CD14-positive monocyte (primary cell): ENCODE measurements at regions not wholly inside any gene's neighbourhood (a gene's known extent, or its start where the extent isn't known, plus 50 kb on each side); places are given as distances from the start of the nearest gene placed in this dataset.

Source experiments
- DNase-seq, 3 donors: peaks; one replicate each; pipeline ENCODE4 v3.0.0-alpha.2; 2011 to 2022
- H2AFZ ChIP-seq: 2 replicates; pipeline ENCODE4 v1.6.0; 2012; ENCODE audit warnings: mild to moderate bottlenecking, low read depth, low read length, inconsistent platforms; ENCODE audit not compliant: insufficient read depth, poor library complexity, severe bottlenecking
- H3K27ac ChIP-seq, 2 donors: 1 replicate in 1 of 2; 2 replicates in 1 of 2; pipeline ENCODE4 v1.5.1; 2012 to 2013; ENCODE audit warnings: low read length in 2 of 2, control low read depth in 1 of 2, inconsistent platforms in 1 of 2, low read depth in 1 of 2, mild to moderate bottlenecking in 1 of 2
- H3K27me3 ChIP-seq, 2 donors: one replicate each; pipeline versions ENCODE4 v1.6.0 to v1.6.1; 2011 to 2013; ENCODE audit warnings: low read length in 2 of 2; ENCODE audit not compliant: control insufficient read depth in 2 of 2, insufficient read depth in 2 of 2
- H3K36me3 ChIP-seq, 2 donors: replicated peaks in 1 of 2; 1 replicate in 1 of 2; 2 replicates in 1 of 2; pipeline versions ENCODE4 v1.5.1 to v1.6.1; 2012 to 2013; ENCODE audit warnings: low read length in 2 of 2, control low read depth in 1 of 2, inconsistent platforms in 1 of 2, mild to moderate bottlenecking in 1 of 2; ENCODE audit not compliant: insufficient read depth in 2 of 2, control insufficient read depth in 1 of 2
- H3K4me1 ChIP-seq, 2 donors: 1 replicate in 1 of 2; 2 replicates in 1 of 2; pipeline versions ENCODE4 v1.5.1 to v1.6.1; 2012 to 2013; ENCODE audit warnings: low read length in 2 of 2, control low read depth in 1 of 2, inconsistent platforms in 1 of 2, mild to moderate bottlenecking in 1 of 2, moderate library complexity in 1 of 2; ENCODE audit not compliant: insufficient read depth in 2 of 2, control insufficient read depth in 1 of 2
- H3K4me2 ChIP-seq: replicated peaks from 2 replicates; pipeline ENCODE3; 2012; ENCODE audit warnings: low read length, moderate library complexity, mild to moderate bottlenecking; ENCODE audit not compliant: poor library complexity, severe bottlenecking; ENCODE audit errors: extremely low read depth
- H3K4me3 ChIP-seq, 3 experiments: fragments of 200-600 bp in 1 of 3; sonication (generic) in 1 of 3; replicated peaks in 1 of 3; 1 replicate in 2 of 3; 2 replicates in 1 of 3; pipeline ENCODE4 v1.5.1; 2011 to 2013; ENCODE audit warnings: low read length in 3 of 3, mild to moderate bottlenecking in 3 of 3, control low read depth in 2 of 3, low read depth in 2 of 3, inconsistent platforms in 1 of 3, moderate library complexity in 1 of 3
- H3K79me2 ChIP-seq: 2 replicates; pipeline ENCODE4 v1.6.0; 2012; ENCODE audit warnings: mild to moderate bottlenecking, control low read depth, inconsistent platforms, low read length, moderate library complexity; ENCODE audit not compliant: insufficient read depth
- H3K9ac ChIP-seq: 2 replicates; pipeline ENCODE4 v1.6.0; 2017; ENCODE audit warnings: low read length, mild to moderate bottlenecking; ENCODE audit not compliant: insufficient read depth, poor library complexity, severe bottlenecking
- H3K9me3 ChIP-seq, 2 donors: replicated peaks in 1 of 2; 1 replicate in 1 of 2; 2 replicates in 1 of 2; pipeline versions ENCODE4 v1.5.1 to v1.6.1; 2012 to 2013; ENCODE audit warnings: low read length in 2 of 2, control low read depth in 1 of 2; ENCODE audit not compliant: control insufficient read depth in 1 of 2, insufficient read depth in 1 of 2
- H4K20me1 ChIP-seq: 2 replicates; pipeline ENCODE4 v1.6.0; 2012; ENCODE audit warnings: mild to moderate bottlenecking, low read length, control low read depth, moderate library complexity; ENCODE audit not compliant: insufficient read depth
- H3K27ac Mint-ChIP-seq, 7 donors: one replicate each; pipeline ENCODE4 v1.8.0; 2020; ENCODE audit warnings: mild to moderate bottlenecking in 7 of 7, mixed read lengths in 7 of 7, moderate library complexity in 6 of 7, inconsistent platforms in 2 of 7
- H3K27me3 Mint-ChIP-seq, 3 donors: one replicate each; pipeline ENCODE4 v1.8.0; 2021 to 2022; ENCODE audit warnings: low read depth in 3 of 3, mild to moderate bottlenecking in 3 of 3, mixed read lengths in 3 of 3, moderate library complexity in 3 of 3, inconsistent platforms in 1 of 3
- H3K36me3 Mint-ChIP-seq, 2 donors: one replicate each; pipeline ENCODE4 v1.8.0; 2020; ENCODE audit warnings: mixed read lengths in 2 of 2, inconsistent platforms in 1 of 2, mild to moderate bottlenecking in 1 of 2
- H3K4me1 Mint-ChIP-seq: one replicate; pipeline ENCODE4 v1.8.0; 2020; ENCODE audit warnings: mild to moderate bottlenecking, mixed read lengths
- H3K4me3 Mint-ChIP-seq, 2 donors: one replicate each; pipeline ENCODE4 v1.8.0; 2020; ENCODE audit warnings: mild to moderate bottlenecking in 2 of 2, mixed read lengths in 2 of 2, moderate library complexity in 1 of 2
- H3K9me3 Mint-ChIP-seq, 7 donors: one replicate each; pipeline ENCODE4 v1.8.0; 2020 to 2022; ENCODE audit warnings: mixed read lengths in 7 of 7, mild to moderate bottlenecking in 6 of 7, moderate library complexity in 6 of 7, inconsistent platforms in 2 of 7
- WGBS: methylation state at CpG from one replicate; pipeline ENCODE4 v1.1.5; 2013; ENCODE audit warnings: missing lambda C conversion rate; ENCODE audit not compliant: insufficient coverage; 5-methylcytosine and 5-hydroxymethylcytosine counted together
- intact Hi-C, 2 donors: fragments of 100-400 bp; cut with micrococcal nuclease; formaldehyde crosslinking; loops; one replicate each; pipeline versions ENCODE4 v1.15.0 to v1.15.1; 2023
- TF ChIP-seq, protein P1 (sequence below): fragments of 200-600 bp; IDR thresholded peaks from one replicate; pipeline ENCODE4 v1.8.0; 2022; ENCODE audit warnings: antibody characterized with exemption, mild to moderate bottlenecking

DNA sequence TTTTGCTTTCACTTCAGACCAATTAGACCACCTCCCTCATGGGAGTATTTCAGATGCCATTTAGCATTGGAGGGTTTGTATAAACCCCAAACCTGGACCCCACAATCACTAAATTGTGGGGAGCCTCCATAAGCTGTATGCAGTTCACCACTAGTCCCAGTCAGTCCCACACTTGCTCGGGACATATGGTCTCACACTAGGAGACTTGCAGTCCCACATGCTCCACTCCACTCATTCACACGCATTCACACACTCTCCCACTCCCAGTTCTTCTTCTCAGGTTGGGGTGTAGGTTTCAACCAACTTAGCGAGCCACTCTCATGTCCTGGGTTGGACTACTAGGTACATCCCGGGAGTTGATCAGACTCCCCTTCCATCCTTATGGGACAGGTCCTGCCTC, 84.5 kb upstream of the GPR6 start:
- Mint-ChIP-seq H3K27me3 (peaks cover 0 to 4% (median 0%) of the 10 kb centered on the region in 3 donors), H3K4me3 (peak overlapping the region; percentile 0 to 60), H3K36me3 (peaks cover 3 to 4% of the 10 kb centered on the region in 2 donors), H3K9me3 (peaks cover 0 to 12% (median 3%) of the 10 kb centered on the region in 7 donors), H3K27ac (peak overlapping the region; percentile 94 to 99 (median 96)), H3K4me1 (peaks cover 67% of the 10 kb centered on the region)
- Histone ChIP-seq H3K9ac (peak overlapping the region; percentile 44), H3K9me3 (no peaks in the 10 kb centered on the region), H3K4me2 (peak overlapping the region; percentile 52), H3K4me3 (peak overlapping the region in 1 of 3 experiments; percentile 54), H3K27me3 (no peaks in the 10 kb centered on the region), H3K36me3 (no peaks in the 10 kb centered on the region), H3K79me2 (no peaks in the 10 kb centered on the region), H3K4me1 (peaks cover 58 to 71% of the 10 kb centered on the region in 2 donors), H3K27ac (peak overlapping the region; percentile 96 to 97), H2AFZ (peak overlapping the region; percentile 12), H4K20me1 (no peaks in the 10 kb centered on the region)
- intact Hi-C loops, result loop anchor here in 1 of 2 donors (5.0 kb wide), 1 partner anchor 121 kb away; no protein-coding TSS in a partner anchor
- DNase-seq, result peak in 1 of 3 donors; percentile 21
- TF ChIP-seq, protein P1, sequence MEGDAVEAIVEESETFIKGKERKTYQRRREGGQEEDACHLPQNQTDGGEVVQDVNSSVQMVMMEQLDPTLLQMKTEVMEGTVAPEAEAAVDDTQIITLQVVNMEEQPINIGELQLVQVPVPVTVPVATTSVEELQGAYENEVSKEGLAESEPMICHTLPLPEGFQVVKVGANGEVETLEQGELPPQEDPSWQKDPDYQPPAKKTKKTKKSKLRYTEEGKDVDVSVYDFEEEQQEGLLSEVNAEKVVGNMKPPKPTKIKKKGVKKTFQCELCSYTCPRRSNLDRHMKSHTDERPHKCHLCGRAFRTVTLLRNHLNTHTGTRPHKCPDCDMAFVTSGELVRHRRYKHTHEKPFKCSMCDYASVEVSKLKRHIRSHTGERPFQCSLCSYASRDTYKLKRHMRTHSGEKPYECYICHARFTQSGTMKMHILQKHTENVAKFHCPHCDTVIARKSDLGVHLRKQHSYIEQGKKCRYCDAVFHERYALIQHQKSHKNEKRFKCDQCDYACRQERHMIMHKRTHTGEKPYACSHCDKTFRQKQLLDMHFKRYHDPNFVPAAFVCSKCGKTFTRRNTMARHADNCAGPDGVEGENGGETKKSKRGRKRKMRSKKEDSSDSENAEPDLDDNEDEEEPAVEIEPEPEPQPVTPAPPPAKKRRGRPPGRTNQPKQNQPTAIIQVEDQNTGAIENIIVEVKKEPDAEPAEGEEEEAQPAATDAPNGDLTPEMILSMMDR, result no peak
- 100% methylated on average over 2 of the region's 4 CpGs for WGBS

- peaks cover 3 to 4% of the 10 kb centered on the region in 2 donors for H3K36me3 Mint-ChIP-seq
- H3K27ac ChIP-seq, result peak overlapping the region; percentile 96 to 97
- peak overlapping the region; percentile 29 for H2AFZ ChIP-seq
- H3K4me3 Mint-ChIP-seq, result peak overlapping the region in 1 of 2 donors; percentile 69
- H3K9me3 ChIP-seq, result no peaks in the 10 kb centered on the region
- no peaks in the 10 kb centered on the region for H3K27me3 ChIP-seq
- peaks cover 0 to 12% (median 3%) of the 10 kb centered on the region in 7 donors for H3K9me3 Mint-ChIP-seq
- H3K4me1 ChIP-seq, result peaks cover 58 to 71% of the 10 kb centered on the region in 2 donors
- H3K9ac ChIP-seq, result peak overlapping the region; percentile 44
- 70% methylated on average over 5 of the region's 5 CpGs for WGBS
- H3K36me3 ChIP-seq, result no peaks in the 10 kb centered on the region
- peaks cover 67% of the 10 kb centered on the region for H3K4me1 Mint-ChIP-seq
- peak overlapping the region in 1 of 3 experiments; percentile 54 for H3K4me3 ChIP-seq
- H3K27me3 Mint-ChIP-seq, result peaks cover 0 to 4% (median 0%) of the 10 kb centered on the region in 3 donors
- TF ChIP-seq, protein P1, result no peak
- intact Hi-C loops, result loop anchor here in 1 of 2 donors (5.0 kb wide), 1 partner anchor 122 kb away; no protein-coding TSS in a partner anchor
- peak; percentile 82 to 88 (median 82) for DNase-seq
- peak overlapping the region; percentile 94 to 99 (median 96) for H3K27ac Mint-ChIP-seq
- H3K79me2 ChIP-seq, result no peaks in the 10 kb centered on the region
- no peaks in the 10 kb centered on the region for H4K20me1 ChIP-seq
- peak overlapping the region; percentile 52 for H3K4me2 ChIP-seq
Observed at GRCh38 chr6:109894181-109894580, 83.9 kb upstream of the GPR6 start.
